K562 (cell line): ENCODE measurements at regions not wholly inside any gene's neighbourhood (a gene's known extent, or its start where the extent isn't known, plus 50 kb on each side); places are given as distances from the start of the nearest gene placed in this dataset.

Source experiments
- ATAC-seq: fragments of 200-7000 bp; cut with Tn5 transposase; 3 replicates; pipeline ENCODE4 v1.9.1; 2020; ENCODE audit warnings: moderate library complexity
- BruUV-seq: library from RNA; stranded (reverse); fragments of 400-500 nt; replicated peaks from 2 replicates; lab custom pipeline; 2021; lab: Mats Ljungman, UMichigan
- CTCF ChIA-PET: fragments of 300-600 bp; formaldehyde crosslinking; extraction: SDS; loops from one replicate; lab custom pipeline; 2021; ENCODE audit warnings: low intra/inter-chr PET ratio; lab: Yijun Ruan, JAX
- POLR2A ChIA-PET: fragments of 300-600, 350-650 bp; sonication (Branson Sonifier 250); formaldehyde crosslinking; extraction: SDS; loops from one replicate; lab custom pipeline; 2021; ENCODE audit warnings: antibody characterized with exemption, inconsistent platforms; lab: Yijun Ruan, JAX
- DNase-seq, 4 experiments: peaks; one replicate each; pipeline versions ENCODE4 v3.0.0 to v3.0.0-alpha.2; 2011 to 2018; ENCODE audit warnings: low spot score in 3 of 4, mixed read lengths in 3 of 4; ENCODE audit errors: extremely low read depth in 1 of 4
- FAIRE-seq: peaks from 2 replicates; lab custom pipeline; 2011; peaks lifted over from hg19 to GRCh38; lab: Jason Lieb, UNC
- H2AFZ ChIP-seq: 2 replicates; pipeline ENCODE4 v1.6.0; 2011; ENCODE audit warnings: low read depth, low read length, control low read depth, inconsistent platforms
- H3K27ac ChIP-seq: fragments of 200-600 bp; 3 replicates; pipeline ENCODE4 v1.8.0; 2011; ENCODE audit warnings: low read depth, mild to moderate bottlenecking, control low read depth, inconsistent platforms, low read length, moderate library complexity, mixed read lengths; ENCODE audit errors: extremely low read depth
- H3K27me3 ChIP-seq, 2 experiments: fragments of 300-600 bp in 1 of 2; 2 replicates in 1 of 2; 3 replicates in 1 of 2; pipeline versions ENCODE4 v1.6.0 to v1.8.0; 2011; ENCODE audit warnings: inconsistent platforms in 2 of 2, low read length in 2 of 2, mild to moderate bottlenecking in 1 of 2, mixed read lengths in 1 of 2, moderate library complexity in 1 of 2; ENCODE audit not compliant: control insufficient read depth in 2 of 2, insufficient read depth in 2 of 2
- H3K36me3 ChIP-seq: fragments of 300-600 bp; 3 replicates; pipeline ENCODE4 v1.8.0; 2011; ENCODE audit warnings: mild to moderate bottlenecking, low read length, inconsistent platforms; ENCODE audit not compliant: control insufficient read depth, insufficient read depth
- H3K4me1 ChIP-seq, 2 experiments: fragments of 200-600 bp in 1 of 2; replicated peaks in 1 of 2; 2 replicates in 1 of 2; 3 replicates in 1 of 2; pipeline versions ENCODE4 v1.5.1 to v1.8.0; 2011; ENCODE audit warnings: inconsistent platforms in 2 of 2, low read length in 2 of 2, mild to moderate bottlenecking in 1 of 2, mixed read lengths in 1 of 2, moderate library complexity in 1 of 2; ENCODE audit not compliant: control insufficient read depth in 2 of 2, insufficient read depth in 2 of 2
- H3K4me2 ChIP-seq: 2 replicates; pipeline ENCODE4 v1.6.1; 2011; ENCODE audit warnings: low read length, control low read depth, inconsistent platforms, mixed read lengths; ENCODE audit not compliant: insufficient read depth
- H3K4me3 ChIP-seq: fragments of 200-600 bp; sonication (generic), shearing (Covaris generic); 2 replicates; pipeline ENCODE4 v1.5.1; 2016; ENCODE audit warnings: control low read depth, inconsistent platforms
- H3K79me2 ChIP-seq: fragments of 200-600 bp; 3 replicates; pipeline ENCODE4 v1.8.0; 2011; ENCODE audit warnings: low read length, inconsistent platforms; ENCODE audit not compliant: control insufficient read depth, insufficient read depth
- H3K9ac ChIP-seq, 2 experiments: 2 replicates each; pipeline versions ENCODE4 v1.6.0 to v1.6.1; 2011; ENCODE audit warnings: low read depth in 2 of 2, low read length in 2 of 2, control low read depth in 1 of 2, inconsistent platforms in 1 of 2, mild to moderate bottlenecking in 1 of 2, mixed read lengths in 1 of 2; ENCODE audit not compliant: insufficient read depth in 1 of 2
- H3K9me1 ChIP-seq: one replicate; pipeline ENCODE4 v1.6.0; 2011; ENCODE audit warnings: inconsistent platforms, mild to moderate bottlenecking, low read length, moderate library complexity; ENCODE audit not compliant: control insufficient read depth, insufficient read depth
- H3K9me3 ChIP-seq: replicated peaks from 2 replicates; pipeline ENCODE4 v1.5.1; 2011; ENCODE audit warnings: low read depth, low read length, inconsistent platforms; ENCODE audit not compliant: control insufficient read depth, insufficient read depth
- H4K20me1 ChIP-seq: replicated peaks from 2 replicates; pipeline ENCODE4 v1.6.1; 2011; ENCODE audit warnings: low read length, inconsistent platforms, mixed read lengths; ENCODE audit not compliant: control insufficient read depth, insufficient read depth
- ADNP ChIP-seq: fragments of 200-800 bp; sonication (Bioruptor generic); IDR thresholded peaks from 2 replicates; pipeline ENCODE4 v1.6.1; 2016; ENCODE audit warnings: missing genetic modification characterization, missing compliant biosample characterization
- COPS2 ChIP-seq: fragments of 450-650 bp; conservative IDR thresholded peaks from 2 replicates; pipeline ENCODE4 v1.6.1; 2016; ENCODE audit warnings: mild to moderate bottlenecking, moderate library complexity
- GABPB1 ChIP-seq: sonication (generic); formaldehyde crosslinking; IDR thresholded peaks from 2 replicates; pipeline ENCODE4 v1.8.0; 2022; ENCODE audit warnings: mild to moderate bottlenecking, missing genetic modification reagents
- GABPB2 ChIP-seq: fragments of 250-450 bp; sonication (Bioruptor Pico); conservative IDR thresholded peaks from 2 replicates; pipeline ENCODE4 v1.5.1; 2021; ENCODE audit warnings: mild to moderate bottlenecking
- JUND ChIP-seq, 2 experiments: IDR thresholded peaks; 2 replicates in 1 of 2; 3 replicates in 1 of 2; pipeline ENCODE4 v1.6.1; 2011; ENCODE audit warnings: borderline replicate concordance in 2 of 2, low read depth in 2 of 2, low read length in 2 of 2, improper control_type of control experiment in 1 of 2, missing biosample characterization in 1 of 2, missing genetic modification characterization in 1 of 2, missing genetic modification reagents in 1 of 2
- PML ChIP-seq: IDR thresholded peaks from 2 replicates; pipeline ENCODE4 v1.6.1; 2012; ENCODE audit warnings: low read length, inconsistent platforms
- SAFB ChIP-seq: fragments of 200-400 bp; formaldehyde crosslinking; IDR thresholded peaks from 2 replicates; pipeline ENCODE4 v1.6.1; 2017; ENCODE audit warnings: low read depth, low read length, borderline replicate concordance
- TAF9B ChIP-seq: fragments of 450-650 bp; IDR thresholded peaks from 2 replicates; pipeline ENCODE4 v1.6.1; 2018; ENCODE audit warnings: mild to moderate bottlenecking; ENCODE audit not compliant: partially characterized antibody
- ZNF143 ChIP-seq: sonication (generic); formaldehyde crosslinking; IDR thresholded peaks from 2 replicates; pipeline ENCODE4 v1.9.0; 2022; ENCODE audit warnings: mild to moderate bottlenecking, missing genetic modification reagents
- ZNF175 ChIP-seq: fragments of 200-800 bp; sonication (Bioruptor generic); IDR thresholded peaks from 2 replicates; pipeline ENCODE4 v1.6.1; 2016; ENCODE audit warnings: low read depth, mild to moderate bottlenecking, missing genetic modification characterization, missing compliant biosample characterization
- ZNF324 ChIP-seq: fragments of 250-450 bp; sonication (Bioruptor Pico); IDR thresholded peaks from 2 replicates; pipeline ENCODE4 v1.4.0; 2020; ENCODE audit warnings: mild to moderate bottlenecking
- WGBS: fragments of 100-300 bp; shearing (Covaris generic); methylation state at CpG from one replicate; pipeline ENCODE4 v1.1.6; 2016; ENCODE audit warnings: low coverage, mixed read lengths; ENCODE audit not compliant: insufficient coverage; ENCODE audit errors: missing lambda C conversion rate; 5-methylcytosine and 5-hydroxymethylcytosine counted together
- in situ Hi-C: fragments of 300-500 bp; cut with MboI; formaldehyde crosslinking; loops from 4 replicates; pipeline ENCODE4 v1.15.0; 2018; ENCODE audit warnings: inconsistent platforms, mixed read lengths
- intact Hi-C: fragments of 100-400 bp; cut with micrococcal nuclease; formaldehyde crosslinking; loops from 2 replicates; pipeline ENCODE4 v1.14.2; 2022

- intact Hi-C loops, result no loop called here
- H3K36me3 ChIP-seq, result no peaks in the 10 kb centered on the region
Measured at GRCh38 chr1:228884615-228885566, 149.6 kb downstream of the RHOU start.

GRCh38 chr1:228885845-228886244 lies 150.6 kb downstream of the RHOU start:
- Histone ChIP-seq H3K36me3 (no peaks in the 10 kb centered on the region), H3K9ac (no peak overlapping the region), H3K9me1 (no peaks in the 10 kb centered on the region), H3K79me2 (no peaks in the 10 kb centered on the region), H3K9me3 (no peaks in the 10 kb centered on the region), H3K27me3 (peaks cover 0 to 2% of the 10 kb centered on the region in 2 experiments; a peak in 1 of 5 replicates), H3K4me1 (no peaks in the 10 kb centered on the region), H2AFZ (no peak overlapping the region), H3K4me2 (no peak overlapping the region), H3K4me3 (no peak overlapping the region), H3K27ac (no peak overlapping the region), H4K20me1 (no peaks in the 10 kb centered on the region)
- TF ChIP-seq PML (no peak), ZNF143 (no peak), GABPB1 (CRISPR knock-in tag) (no peak), ZNF175 (CRISPR knock-in tag) (no peak), COPS2 (no peak)
- no TSS peak for BruUV-seq
- no peak for DNase-seq
- ChIA-PET CTCF (no interaction called here), POLR2A (interaction anchor here (1.1 kb wide), 1 partner anchor 97 kb away, joined by 3 read pairs; no protein-coding TSS in a partner anchor)
- ATAC-seq, result no peak
- intact Hi-C loops (no loop called here), in situ Hi-C loops (no loop called here)
- no peak for FAIRE-seq
- 12% methylated on average over 7 of the region's 7 CpGs for WGBS

More at GRCh38 chr1:228884615-228885566, 149.6 kb downstream of the RHOU start:
- H3K9me3 ChIP-seq, result no peaks in the 10 kb centered on the region
- ChIA-PET CTCF (no interaction called here), POLR2A (interaction anchor here (1.1 kb wide), 1 partner anchor 98 kb away, joined by 3 read pairs; no protein-coding TSS in a partner anchor)
- no peaks in the 10 kb centered on the region for H4K20me1 ChIP-seq
- FAIRE-seq, result no peak
- no TSS peak for BruUV-seq
- H3K9me1 ChIP-seq, result no peaks in the 10 kb centered on the region
- ATAC-seq, result no peak
- no peak overlapping the region for H3K9ac ChIP-seq
- no peak overlapping the region for H2AFZ ChIP-seq
- DNase-seq, result no peak
- no peaks in the 10 kb centered on the region for H3K79me2 ChIP-seq
- H3K27ac ChIP-seq, result no peak overlapping the region
- in situ Hi-C loops, result no loop called here
- TF ChIP-seq ZNF324 (CRISPR knock-in tag) (no peak), JUND (IDR thresholded peaks at IDR 0.05; ENCODE audit: borderline replicate concordance, low read depth, low read length) (no peak), JUND (tag; IDR thresholded peaks at IDR 0.05; ENCODE audit: borderline replicate concordance, low read depth, low read length) (no peak), ADNP (tag) (no peak), TAF9B (no peak), GABPB2 (CRISPR knock-in tag) (no peak), SAFB (no peak)
- H3K4me2 ChIP-seq, result no peak overlapping the region
- no peaks in the 10 kb centered on the region for H3K4me1 ChIP-seq
- H3K27me3 ChIP-seq, result peaks cover 0 to 2% of the 10 kb centered on the region in 2 experiments; a peak in 1 of 5 replicates
- WGBS, result 0% methylated on average over 4 of the region's 4 CpGs
- H3K4me3 ChIP-seq, result no peak overlapping the region
